Hematopoietic multipotent progenitor cell treated with erythropoietin and hydrocortisone succinate and interleukin-3 and kit ligand, for 17 days (in vitro differentiated cells): ENCODE measurements at regions not wholly inside any gene's neighbourhood (a gene's known extent, or its start where the extent isn't known, plus 50 kb on each side); places are given as distances from the start of the nearest gene placed in this dataset.

ENCODE experiments used
- DNase-seq: peaks from one replicate; pipeline ENCODE4 v3.0.0-alpha.2; 2015; ENCODE audit warnings: low spot score

DNA sequence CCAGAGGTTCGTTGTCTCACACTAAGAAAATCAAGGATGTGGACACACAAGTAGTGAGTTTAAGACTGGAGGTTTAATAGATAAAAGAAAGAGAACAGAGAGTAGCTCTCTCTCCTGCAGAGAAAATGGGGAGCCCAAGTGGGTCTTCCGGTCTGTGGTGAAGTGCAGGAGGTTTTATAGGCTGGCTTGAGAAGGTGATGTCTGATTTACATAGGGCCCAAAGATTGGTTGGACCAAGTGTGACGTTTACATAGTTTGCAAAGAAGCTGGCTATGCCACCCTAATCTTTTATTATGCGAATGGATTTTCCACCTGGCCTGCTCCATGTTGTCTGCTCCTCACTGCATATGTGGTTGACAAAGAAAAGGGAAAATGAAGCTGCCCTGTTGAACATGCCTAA, 430.4 kb upstream of the TRIB2 start:
- no peak for DNase-seq

DNA sequence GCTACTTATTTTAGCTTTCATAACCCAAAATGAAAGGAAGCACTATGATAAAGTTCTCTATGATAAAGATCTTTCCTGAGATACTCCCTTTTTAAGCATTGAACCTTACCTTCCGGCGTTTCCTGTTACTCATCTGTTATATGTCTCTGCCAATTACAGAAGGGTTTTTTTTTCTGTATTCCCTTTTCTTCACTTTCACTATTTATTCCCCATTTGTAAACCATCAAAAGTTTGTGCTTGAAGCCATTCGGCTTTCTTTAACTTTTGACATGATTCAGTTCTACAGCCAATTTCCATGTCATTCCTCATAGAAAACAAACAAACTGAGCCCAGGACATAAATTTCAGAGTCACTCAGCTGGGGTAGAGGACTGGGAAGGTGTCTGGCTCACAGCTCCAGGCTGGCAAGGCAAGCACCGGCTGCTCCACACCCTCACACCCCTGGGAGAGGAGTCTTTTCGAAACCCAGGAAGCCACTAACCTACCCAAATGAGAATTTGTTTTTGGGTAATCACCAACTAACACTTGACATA, 429.4 kb upstream of the TRIB2 start:
- DNase-seq = no peak

- DNase-seq = no peak
Measured at GRCh38 chr2:12288048-12288447, 428.7 kb upstream of the TRIB2 start.

GRCh38 chr2:12289120-12289802, 427.5 kb upstream of the TRIB2 start:
- no peak for DNase-seq

DNA sequence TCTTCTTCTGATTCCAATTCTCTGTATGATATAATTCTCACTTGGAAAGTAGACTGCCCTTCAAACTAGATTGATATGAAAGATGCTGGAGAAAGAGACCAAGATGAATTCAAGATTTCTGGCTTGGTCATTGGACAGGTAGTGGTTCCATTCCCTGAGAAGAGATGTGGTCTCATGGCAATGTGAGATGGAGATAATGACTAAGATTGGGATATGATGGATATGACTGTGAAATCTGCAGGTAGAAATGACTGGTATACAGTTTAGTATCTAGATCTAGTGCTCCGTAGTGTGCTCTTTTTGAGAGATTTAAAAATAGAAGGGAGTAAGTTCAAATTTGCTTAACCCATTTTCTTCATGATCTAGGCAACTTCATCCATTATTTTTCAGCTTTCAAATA, 425.4 kb upstream of the TRIB2 start:
- DNase-seq = no peak

DNA sequence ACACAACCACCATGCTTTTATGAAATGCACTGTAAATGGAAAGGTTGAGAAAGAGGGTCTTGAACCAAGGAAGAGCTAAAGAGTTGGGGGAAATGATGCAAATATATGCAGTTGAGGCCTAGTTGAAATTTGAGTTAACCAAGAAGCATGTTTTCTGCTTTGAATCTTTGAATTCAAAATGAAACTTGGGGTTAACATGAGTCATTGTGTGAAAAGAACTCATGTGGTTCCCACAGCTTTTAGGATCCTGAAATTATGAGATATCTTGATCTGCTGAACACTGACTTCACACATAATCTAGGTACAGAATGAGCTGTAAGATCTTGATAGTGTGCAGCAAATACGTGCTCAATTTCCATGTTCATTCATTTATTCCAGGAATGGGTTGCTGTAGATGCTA, 422.9 kb upstream of the TRIB2 start:
- DNase-seq = no peak

DNA sequence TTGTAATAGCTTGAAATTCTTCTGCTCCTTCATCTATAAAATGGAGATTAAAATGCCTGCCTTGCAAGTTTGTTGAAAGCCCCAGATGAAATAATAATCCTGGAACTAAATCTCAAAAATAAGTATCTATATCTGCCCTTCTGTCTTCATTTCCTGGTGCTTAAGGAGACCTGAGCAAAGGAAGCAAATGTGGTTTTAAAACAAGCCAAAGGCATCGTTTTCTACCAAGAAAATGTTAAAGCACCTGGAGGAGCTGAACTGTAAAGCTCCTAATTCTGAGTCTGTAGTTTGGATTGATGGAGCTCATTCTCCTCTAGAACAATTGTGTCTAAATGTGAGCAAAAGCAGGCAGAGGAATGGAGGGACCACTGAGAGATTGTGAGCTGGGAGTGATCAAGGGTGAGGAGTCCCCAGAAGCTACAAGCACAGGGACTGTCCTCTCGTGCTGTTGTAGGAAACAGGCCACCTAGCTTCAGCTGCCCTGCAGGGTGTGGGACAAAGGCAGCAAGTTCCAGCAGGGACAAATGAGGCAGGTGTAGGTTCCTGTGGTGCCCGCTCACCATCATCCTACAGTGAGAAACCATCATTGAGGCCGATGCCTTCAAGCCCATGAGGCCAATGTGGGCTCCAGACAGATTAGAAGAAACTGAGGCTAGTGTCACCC, 420.7 kb upstream of the TRIB2 start:
- DNase-seq = no peak

DNA sequence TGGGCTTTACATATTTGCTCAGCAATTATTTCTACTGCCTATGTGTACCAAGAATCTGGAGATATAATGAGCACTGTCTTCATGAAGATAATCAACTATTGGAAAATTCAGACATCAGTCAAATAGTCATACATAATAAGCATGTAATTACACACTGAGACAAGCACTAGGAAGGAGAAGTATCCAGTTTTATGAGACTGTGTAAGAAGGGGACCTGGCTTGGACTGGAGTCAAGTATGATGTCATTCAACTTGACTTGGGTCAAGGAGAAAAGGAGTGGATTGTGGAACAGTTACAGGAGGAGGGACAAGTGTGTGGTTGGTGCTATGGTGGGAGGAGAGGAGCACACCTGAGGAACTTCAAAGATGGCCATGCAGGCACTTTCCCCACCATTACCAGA, 419.8 kb upstream of the TRIB2 start:
- DNase-seq = no peak

- no peak for DNase-seq
Measured at GRCh38 chr2:12298352-12298751, 418.4 kb upstream of the TRIB2 start.

GRCh38 chr2:12299431-12299830, 417.3 kb upstream of the TRIB2 start:
- DNase-seq = no peak

GRCh38 chr2:12300019-12300602, 416.6 kb upstream of the TRIB2 start:
- DNase-seq = no peak

DNA sequence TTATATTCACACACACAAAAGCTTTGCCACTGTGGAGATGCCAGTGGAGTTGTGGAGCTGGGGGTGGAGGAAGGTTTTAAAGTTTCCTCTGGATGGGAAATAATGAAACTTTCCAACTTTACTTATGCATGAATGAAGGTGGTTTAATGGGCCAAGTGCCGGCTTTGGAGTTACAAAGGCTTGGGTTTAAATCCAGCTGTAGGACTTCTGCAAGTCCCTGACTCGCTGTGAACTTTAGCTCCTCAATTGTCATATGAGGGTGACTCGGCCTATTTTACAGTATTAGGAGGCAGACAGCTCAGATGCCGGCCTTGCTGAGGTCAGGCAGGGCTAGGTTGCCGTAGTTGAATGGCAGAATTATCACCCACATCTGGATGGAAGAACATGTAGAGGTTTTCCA, 415.8 kb upstream of the TRIB2 start:
- no peak for DNase-seq

- DNase-seq = no peak
Measured at GRCh38 chr2:12302140-12302539, 414.6 kb upstream of the TRIB2 start.

DNA sequence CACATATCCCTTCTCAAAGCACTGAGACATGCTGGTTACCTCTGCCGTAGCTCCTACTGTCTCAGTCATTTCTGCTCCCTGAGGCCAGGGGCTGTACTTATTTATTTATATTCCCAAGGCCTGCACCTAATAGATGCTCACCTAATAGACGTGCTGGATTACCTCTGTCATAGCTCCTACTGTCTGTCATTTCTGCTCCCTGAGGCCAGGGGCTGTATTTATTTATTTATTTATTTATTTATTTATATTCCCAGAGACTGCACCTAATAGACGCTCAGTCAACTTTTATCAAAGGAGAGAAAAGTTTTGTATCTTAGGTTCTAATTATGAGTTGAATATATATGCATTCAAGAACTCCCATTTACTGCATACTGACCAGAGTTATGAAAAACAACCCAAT, 414.0 kb upstream of the TRIB2 start:
- no peak for DNase-seq

- no peak for DNase-seq
Measured at GRCh38 chr2:12303181-12304030, 413.3 kb upstream of the TRIB2 start.

DNA sequence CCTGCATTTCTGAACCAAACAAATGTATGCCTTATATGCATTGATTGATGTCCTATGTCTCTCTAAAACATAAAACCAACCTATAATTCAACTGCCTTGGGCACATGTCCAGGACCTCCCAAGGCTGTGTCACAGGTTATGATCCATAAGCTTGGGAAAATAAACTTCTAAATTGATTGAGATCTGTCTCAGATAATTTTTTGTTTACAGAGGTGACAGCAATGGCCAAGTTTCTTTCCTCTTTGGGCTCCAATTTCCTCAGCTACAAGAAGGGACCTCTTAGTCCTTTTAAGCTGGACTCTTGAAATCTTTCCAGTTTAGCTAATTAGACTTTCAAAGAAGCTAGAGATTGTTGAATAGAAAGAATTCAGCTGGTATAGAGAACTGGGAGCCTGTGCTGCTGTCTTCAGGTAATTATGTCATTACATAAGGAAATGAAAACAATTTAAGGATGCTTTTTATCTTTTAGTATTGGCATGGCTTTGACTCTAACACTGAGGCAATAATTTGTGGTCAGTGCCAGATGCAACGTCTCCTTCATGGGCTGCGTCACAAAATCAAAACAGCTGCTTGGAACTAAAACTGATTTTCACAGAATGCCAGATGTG, 412.1 kb upstream of the TRIB2 start:
- DNase-seq = no peak

DNA sequence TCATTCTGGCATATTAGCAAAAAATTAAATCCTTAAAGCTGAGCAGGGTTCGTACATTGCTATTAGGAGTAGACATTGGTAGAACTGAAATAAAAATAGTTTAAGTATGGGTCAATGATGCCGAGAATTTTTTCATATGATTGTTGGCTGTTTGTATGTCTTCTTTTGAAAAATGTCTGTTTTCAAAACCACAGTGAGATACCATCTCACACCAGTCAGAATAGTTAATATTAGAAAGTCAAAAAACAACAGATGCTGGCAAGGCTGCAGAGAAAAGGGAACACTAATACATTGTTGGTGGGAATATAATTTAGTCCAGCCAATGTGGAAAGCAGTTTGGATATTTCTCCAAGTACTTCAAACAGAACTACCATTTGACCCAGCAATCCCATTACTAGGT, 410.8 kb upstream of the TRIB2 start:
- DNase-seq = no peak

GRCh38 chr2:12310399-12310798, 406.3 kb upstream of the TRIB2 start:
- no peak for DNase-seq

DNA sequence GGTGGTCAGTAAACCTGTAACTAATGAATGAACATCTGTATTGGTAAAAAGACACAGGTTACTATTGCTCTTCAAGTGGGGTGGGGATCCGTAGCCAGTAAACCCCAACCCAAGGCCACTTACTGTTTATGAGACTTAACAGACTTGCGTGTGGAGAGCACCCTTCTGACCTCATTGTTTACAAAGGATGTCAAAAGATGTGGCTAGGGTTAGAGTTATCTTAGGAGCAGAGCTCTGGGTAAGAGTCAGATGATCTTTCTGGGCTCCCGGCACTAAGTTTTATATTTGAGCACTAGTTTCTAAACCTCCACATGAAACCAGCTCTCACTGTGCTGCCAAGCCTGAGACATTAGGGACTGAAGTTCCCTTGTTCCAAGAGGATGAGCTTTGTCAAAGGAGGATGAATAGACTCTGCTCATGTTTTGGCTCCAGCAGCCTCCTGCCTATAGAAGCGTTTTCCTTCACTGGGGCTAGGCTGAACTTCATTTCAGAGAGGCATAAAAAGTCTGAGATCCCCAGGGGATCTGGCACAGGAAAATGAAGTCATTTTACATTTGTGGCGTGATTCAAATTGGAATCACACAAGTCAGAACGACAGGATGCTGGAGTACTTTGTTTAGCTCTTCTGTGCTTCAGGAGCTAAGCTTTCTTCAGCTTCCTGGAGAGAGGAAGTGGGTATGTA, 403.1 kb upstream of the TRIB2 start:
- no peak for DNase-seq

GRCh38 chr2:12314127-12314760, 402.5 kb upstream of the TRIB2 start:
- DNase-seq = no peak

DNA sequence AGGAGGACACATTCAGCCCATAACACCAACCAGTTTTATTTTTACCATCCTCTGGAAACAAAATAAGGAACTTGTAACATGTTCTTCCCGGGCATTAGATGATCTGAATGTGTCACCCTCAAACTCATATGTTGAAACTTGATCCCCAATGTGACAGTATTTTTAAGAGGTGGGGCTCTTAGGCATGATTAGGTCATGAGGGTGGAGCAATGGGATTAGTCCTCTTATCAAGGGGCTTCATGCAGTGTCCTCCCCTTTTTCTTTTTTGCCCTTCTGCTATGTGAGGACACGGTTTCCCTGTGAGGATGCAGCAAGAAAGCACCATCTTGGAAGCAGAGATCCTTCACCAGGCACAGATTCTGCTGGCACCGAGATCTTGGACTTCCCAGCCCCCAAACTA, 401.5 kb upstream of the TRIB2 start:
- DNase-seq = no peak
